ENCODE measurements at regions not wholly inside any gene's neighbourhood (a gene's known extent, or its start where the extent isn't known, plus 50 kb on each side); places are given as distances from the start of the nearest gene placed in this dataset.

GRCh38 chr1:58047265-58047858 lies 499.2 kb downstream of the OMA1 start:
- intact Hi-C loops (cut with micrococcal nuclease): no loop called here
- WGBS (ENCODE audit: insufficient coverage): no CpG with 5 or more reads among the region's 5 CpGs
- no peaks in the 10 kb centered on the region for H3K27me3 ChIP-seq (ENCODE audit: control insufficient read depth in 2 of 2, insufficient read depth in 2 of 2, low read length in 2 of 2)
- H4K20me1 ChIP-seq (ENCODE audit: insufficient read depth, low read length): no peaks in the 10 kb centered on the region
- no peak overlapping the region for H2AFZ ChIP-seq (ENCODE audit: insufficient read depth, low read depth, low read length, poor library complexity, severe bottlenecking)
- Mint-ChIP-seq H3K4me3 (no peak overlapping the region), H3K36me3 (no peaks in the 10 kb centered on the region), H3K4me1 (no peaks in the 10 kb centered on the region), H3K27me3 (ENCODE audit: low read depth in 3 of 3) (peaks cover 1 to 7% (median 5%) of the 10 kb centered on the region in 3 donors), H3K27ac (no peak overlapping the region), H3K9me3 (peaks cover 0 to 2% (median 0%) of the 10 kb centered on the region in 7 donors)
- H3K4me2 ChIP-seq (replicated peaks; ENCODE audit: extremely low read depth, low read length, poor library complexity, severe bottlenecking): no peak overlapping the region
- H3K79me2 ChIP-seq (ENCODE audit: insufficient read depth, low read length): no peaks in the 10 kb centered on the region
- no peak overlapping the region for H3K27ac ChIP-seq (ENCODE audit: low read depth in 1 of 2, low read length in 2 of 2)
- no peak overlapping the region for H3K9ac ChIP-seq (ENCODE audit: insufficient read depth, low read length, poor library complexity, severe bottlenecking)
- H3K4me3 ChIP-seq (replicated peaks in 1 of 3; ENCODE audit: low read depth in 2 of 3, low read length in 3 of 3): no peak overlapping the region
- no peaks in the 10 kb centered on the region for H3K4me1 ChIP-seq (ENCODE audit: control insufficient read depth in 1 of 2, insufficient read depth in 2 of 2, low read length in 2 of 2)
- no peaks in the 10 kb centered on the region for H3K9me3 ChIP-seq (replicated peaks in 1 of 2; ENCODE audit: control insufficient read depth in 1 of 2, insufficient read depth in 1 of 2, low read length in 2 of 2)
- DNase-seq: no peak
- peak; percentile 69 for TF ChIP-seq CTCF (IDR thresholded peaks at IDR 0.05)
- no peaks in the 10 kb centered on the region for H3K36me3 ChIP-seq (replicated peaks in 1 of 2; ENCODE audit: control insufficient read depth in 1 of 2, insufficient read depth in 2 of 2, low read length in 2 of 2)

GRCh38 chr1:58045094-58045705 lies 501.3 kb downstream of the OMA1 start:
- Histone ChIP-seq H3K9ac (ENCODE audit: insufficient read depth, low read length, poor library complexity, severe bottlenecking) (no peak overlapping the region), H3K4me2 (replicated peaks; ENCODE audit: extremely low read depth, low read length, poor library complexity, severe bottlenecking) (no peak overlapping the region), H3K36me3 (replicated peaks in 1 of 2; ENCODE audit: control insufficient read depth in 1 of 2, insufficient read depth in 2 of 2, low read length in 2 of 2) (no peaks in the 10 kb centered on the region), H2AFZ (ENCODE audit: insufficient read depth, low read depth, low read length, poor library complexity, severe bottlenecking) (no peak overlapping the region), H4K20me1 (ENCODE audit: insufficient read depth, low read length) (no peaks in the 10 kb centered on the region), H3K4me3 (replicated peaks in 1 of 3; ENCODE audit: low read depth in 2 of 3, low read length in 3 of 3) (no peak overlapping the region), H3K27me3 (ENCODE audit: control insufficient read depth in 2 of 2, insufficient read depth in 2 of 2, low read length in 2 of 2) (no peaks in the 10 kb centered on the region), H3K79me2 (ENCODE audit: insufficient read depth, low read length) (no peaks in the 10 kb centered on the region), H3K27ac (ENCODE audit: low read depth in 1 of 2, low read length in 2 of 2) (no peak overlapping the region), H3K4me1 (ENCODE audit: control insufficient read depth in 1 of 2, insufficient read depth in 2 of 2, low read length in 2 of 2) (no peaks in the 10 kb centered on the region), H3K9me3 (replicated peaks in 1 of 2; ENCODE audit: control insufficient read depth in 1 of 2, insufficient read depth in 1 of 2, low read length in 2 of 2) (no peaks in the 10 kb centered on the region)
- no peaks in the 10 kb centered on the region for H3K36me3 Mint-ChIP-seq
- no peaks in the 10 kb centered on the region for H3K9me3 Mint-ChIP-seq
- no peaks in the 10 kb centered on the region for H3K4me1 Mint-ChIP-seq
- peaks cover 1 to 9% (median 5%) of the 10 kb centered on the region in 3 donors for H3K27me3 Mint-ChIP-seq (ENCODE audit: low read depth in 3 of 3)
- WGBS (ENCODE audit: insufficient coverage): 89% methylated on average over 10 of the region's 15 CpGs
- no peak overlapping the region for H3K4me3 Mint-ChIP-seq
- no peak for TF ChIP-seq CTCF (IDR thresholded peaks at IDR 0.05)
- H3K27ac Mint-ChIP-seq: no peak overlapping the region
- intact Hi-C loops (cut with micrococcal nuclease): no loop called here
- DNase-seq: no peak
